H1 (cell line): ENCODE measurements at regions not wholly inside any gene's neighbourhood (a gene's known extent, or its start where the extent isn't known, plus 50 kb on each side); places are given as distances from the start of the nearest gene placed in this dataset.

Experiments used
- CTCF ChIA-PET: fragments of 300-600 bp; sonication (Branson Sonifier 250); formaldehyde crosslinking; loops from one replicate; lab custom pipeline; 2021; ENCODE audit not compliant: partially characterized antibody; lab: Charles Lee
- POLR2A ChIA-PET: fragments of 300-600 bp; sonication (Branson Sonifier 250); formaldehyde crosslinking; loops from one replicate; lab custom pipeline; 2021; ENCODE audit warnings: inconsistent platforms; ENCODE audit not compliant: partially characterized antibody; lab: Charles Lee
- DNase-seq, 2 experiments: peaks; one replicate each; pipeline versions ENCODE4 v3.0.0 to v3.0.0-alpha.2; 2010 to 2022; ENCODE audit warnings: low spot score in 2 of 2, low read depth in 1 of 2, mixed read lengths in 1 of 2
- FAIRE-seq: peaks from 2 replicates; lab custom pipeline; 2011; peaks lifted over from hg19 to GRCh38; lab: Jason Lieb, UNC
- H2AFZ ChIP-seq: 2 replicates; pipeline ENCODE4 v1.8.1; 2012; ENCODE audit warnings: low read length, inconsistent platforms
- H2AK5ac ChIP-seq: 2 replicates; pipeline ENCODE4 v1.6.1; 2013; ENCODE audit warnings: low read depth, low read length
- H2BK120ac ChIP-seq: replicated peaks from 2 replicates; pipeline ENCODE3; 2013; ENCODE audit warnings: low read depth, low read length, inconsistent platforms
- H2BK12ac ChIP-seq: 2 replicates; pipeline ENCODE4 v1.6.1; 2013; ENCODE audit warnings: low read depth, low read length
- H2BK15ac ChIP-seq: 2 replicates; pipeline ENCODE4 v1.6.1; 2013; ENCODE audit warnings: low read length
- H2BK20ac ChIP-seq: 2 replicates; pipeline ENCODE4 v1.6.1; 2013; ENCODE audit warnings: low read length
- H2BK5ac ChIP-seq: 2 replicates; pipeline ENCODE4 v1.6.1; 2013; ENCODE audit warnings: low read depth, low read length
- H3K14ac ChIP-seq: 2 replicates; pipeline ENCODE4 v1.6.1; 2013; ENCODE audit warnings: inconsistent platforms; ENCODE audit not compliant: insufficient read length
- H3K18ac ChIP-seq: 2 replicates; pipeline ENCODE4 v1.6.1; 2013; ENCODE audit warnings: low read length; ENCODE audit errors: extremely low read depth
- H3K23ac ChIP-seq: 2 replicates; pipeline ENCODE4 v1.6.1; 2013; ENCODE audit warnings: inconsistent platforms; ENCODE audit not compliant: insufficient read length
- H3K23me2 ChIP-seq: 2 replicates; pipeline ENCODE4 v1.6.1; 2013; ENCODE audit warnings: low read depth, low read length
- H3K27ac ChIP-seq: 2 replicates; pipeline ENCODE4 v1.6.1; 2011; ENCODE audit warnings: low read depth, low read length, inconsistent platforms
- H3K27me3 ChIP-seq, 4 experiments: replicated peaks in 1 of 4; 1 replicate in 1 of 4; 2 replicates in 3 of 4; pipeline versions ENCODE4 v1.6.1 to v1.8.1; 2011 to 2013; ENCODE audit warnings: low read length in 3 of 4, mild to moderate bottlenecking in 3 of 4, inconsistent platforms in 2 of 4, mixed read lengths in 2 of 4, moderate library complexity in 1 of 4; ENCODE audit not compliant: control insufficient read depth in 3 of 4, insufficient read depth in 3 of 4; ENCODE audit errors: extremely low read depth in 1 of 4
- H3K36me3 ChIP-seq, 4 experiments: 2 replicates each; pipeline versions ENCODE4 v1.6.1 to v1.8.1; 2011 to 2013; ENCODE audit warnings: mild to moderate bottlenecking in 4 of 4, low read length in 3 of 4, moderate library complexity in 2 of 4, control low read depth in 1 of 4, inconsistent platforms in 1 of 4; ENCODE audit not compliant: insufficient read depth in 4 of 4, control insufficient read depth in 2 of 4
- H3K4ac ChIP-seq: replicated peaks from 2 replicates; pipeline ENCODE3; 2013; ENCODE audit warnings: low read length, low read depth, mixed read lengths, inconsistent platforms; ENCODE audit not compliant: insufficient read length
- H3K4me1 ChIP-seq, 4 experiments: replicated peaks in 1 of 4; 1 replicate in 1 of 4; 2 replicates in 3 of 4; pipeline versions ENCODE4 v1.6.1 to v1.8.1; 2011 to 2013; ENCODE audit warnings: low read length in 3 of 4, inconsistent platforms in 2 of 4, mixed read lengths in 1 of 4; ENCODE audit not compliant: insufficient read depth in 4 of 4, control insufficient read depth in 3 of 4
- H3K4me2 ChIP-seq, 2 experiments: 2 replicates each; pipeline versions ENCODE4 v1.6.1 to v1.8.1; 2011 to 2013; ENCODE audit warnings: low read depth in 2 of 2, low read length in 2 of 2, control low read depth in 1 of 2, inconsistent platforms in 1 of 2, mild to moderate bottlenecking in 1 of 2; ENCODE audit not compliant: insufficient read depth in 1 of 2
- H3K4me3 ChIP-seq, 4 experiments: fragments of 200-600, 300-600 bp in 1 of 4; sonication (generic), shearing (Covaris generic), sonication (Bioruptor Twin) in 1 of 4; 2 replicates each; pipeline versions ENCODE4 v1.5.1 to v1.8.1; 2011 to 2016; ENCODE audit warnings: low read length in 4 of 4, low read depth in 3 of 4, control low read depth in 2 of 4, inconsistent platforms in 2 of 4, mild to moderate bottlenecking in 2 of 4, mixed read lengths in 1 of 4, moderate library complexity in 1 of 4; ENCODE audit not compliant: insufficient read depth in 2 of 4; ENCODE audit errors: extremely low read depth in 1 of 4
- H3K56ac ChIP-seq: replicated peaks from 2 replicates; pipeline ENCODE3; 2013; ENCODE audit warnings: low read depth, mild to moderate bottlenecking, mixed read lengths, low read length, inconsistent platforms; ENCODE audit not compliant: insufficient read length
- H3K79me1 ChIP-seq: 2 replicates; pipeline ENCODE4 v1.6.1; 2013; ENCODE audit warnings: low read depth, low read length, control low read depth
- H3K79me2 ChIP-seq, 2 experiments: 2 replicates each; pipeline versions ENCODE4 v1.6.1 to v1.8.1; 2012 to 2013; ENCODE audit warnings: low read length in 2 of 2, mild to moderate bottlenecking in 2 of 2, inconsistent platforms in 1 of 2; ENCODE audit not compliant: insufficient read depth in 2 of 2, control insufficient read depth in 1 of 2
- H3K9ac ChIP-seq, 4 experiments: replicated peaks in 1 of 4; 1 replicate in 1 of 4; 2 replicates in 3 of 4; pipeline versions ENCODE4 v1.6.1 to v1.8.1; 2011 to 2013; ENCODE audit warnings: low read depth in 3 of 4, low read length in 3 of 4, control low read depth in 2 of 4, mild to moderate bottlenecking in 2 of 4, moderate library complexity in 2 of 4, inconsistent platforms in 1 of 4; ENCODE audit errors: extremely low read depth in 1 of 4
- H3K9me3 ChIP-seq, 2 experiments: 2 replicates each; pipeline versions ENCODE4 v1.6.1 to v1.8.1; 2012 to 2013; ENCODE audit warnings: mild to moderate bottlenecking in 2 of 2, moderate library complexity in 2 of 2, control low read depth in 1 of 2, inconsistent platforms in 1 of 2, low read depth in 1 of 2, low read length in 1 of 2, mixed read lengths in 1 of 2; ENCODE audit not compliant: insufficient read depth in 2 of 2
- H4K20me1 ChIP-seq, 2 experiments: replicated peaks in 1 of 2; 2 replicates each; pipeline versions ENCODE3 to v1.8.1; 2011 to 2013; ENCODE audit warnings: inconsistent platforms in 2 of 2, low read length in 2 of 2, mild to moderate bottlenecking in 1 of 2; ENCODE audit not compliant: insufficient read depth in 2 of 2, control insufficient read depth in 1 of 2
- H4K5ac ChIP-seq: 2 replicates; pipeline ENCODE4 v1.6.1; 2013; ENCODE audit warnings: low read length, low read depth, mixed read lengths, inconsistent platforms; ENCODE audit not compliant: insufficient read length
- H4K8ac ChIP-seq: 2 replicates; pipeline ENCODE4 v1.8.0; 2013; ENCODE audit warnings: mild to moderate bottlenecking, moderate library complexity, low read length, inconsistent platforms; ENCODE audit not compliant: insufficient read depth; ENCODE audit errors: extremely low read depth
- H4K91ac ChIP-seq: replicated peaks from 2 replicates; pipeline ENCODE3; 2013; ENCODE audit warnings: low read length, mixed read lengths, inconsistent platforms; ENCODE audit not compliant: insufficient read length
- ATF3 ChIP-seq: IDR thresholded peaks from 2 replicates; pipeline ENCODE4 v1.6.1; 2011; ENCODE audit warnings: low read depth, mild to moderate bottlenecking, low read length; ENCODE audit not compliant: insufficient read depth
- CBX8 ChIP-seq: fragments of 300-800, 300-1000 bp; sonication (generic); IDR thresholded peaks from 2 replicates; pipeline ENCODE4 v1.7.1; 2016; ENCODE audit warnings: low read depth, low read length, borderline replicate concordance
- CEBPB ChIP-seq: IDR thresholded peaks from 2 replicates; pipeline ENCODE4 v1.6.1; 2012; ENCODE audit warnings: low read depth, low read length
- FOSL1 ChIP-seq: IDR thresholded peaks from 2 replicates; pipeline ENCODE4 v1.6.1; 2011; ENCODE audit warnings: mild to moderate bottlenecking, low read depth, low read length, moderate library complexity; ENCODE audit not compliant: insufficient read depth
- HDAC2 ChIP-seq, 2 experiments: fragments of 300-600 bp in 1 of 2; sonication (generic) in 1 of 2; IDR thresholded peaks; 2 replicates each; pipeline ENCODE4 v1.6.1; 2011 to 2012; ENCODE audit warnings: low read depth in 2 of 2, low read length in 2 of 2, mild to moderate bottlenecking in 2 of 2, moderate library complexity in 2 of 2, borderline replicate concordance in 1 of 2, inconsistent platforms in 1 of 2
- JUN ChIP-seq: IDR thresholded peaks from 2 replicates; pipeline ENCODE4 v1.6.1; 2011; ENCODE audit warnings: low read depth, mild to moderate bottlenecking, improper control_type of control experiment, low read length
- NANOG ChIP-seq: IDR thresholded peaks from 2 replicates; pipeline ENCODE4 v1.6.1; 2011; ENCODE audit warnings: low read length, low read depth, mild to moderate bottlenecking, inconsistent platforms; ENCODE audit not compliant: insufficient read depth, poor library complexity, severe bottlenecking
- POLR2A ChIP-seq, 2 experiments: IDR thresholded peaks; 1 replicate in 1 of 2; 2 replicates in 1 of 2; pipeline ENCODE4 v1.6.1; 2011; ENCODE audit warnings: low read depth in 2 of 2, low read length in 2 of 2, mild to moderate bottlenecking in 2 of 2; ENCODE audit errors: control extremely low read depth in 1 of 2
- POU5F1 ChIP-seq: IDR thresholded peaks from 2 replicates; pipeline ENCODE4 v1.6.1; 2011; ENCODE audit warnings: low read depth, mild to moderate bottlenecking, low read length, moderate library complexity
- RFX5 ChIP-seq: IDR thresholded peaks from 2 replicates; pipeline ENCODE4 v1.6.1; 2011; ENCODE audit warnings: low read depth, low read length, improper control_type of control experiment, borderline replicate concordance
- RNF2 ChIP-seq: fragments of 200-900, 300-1000 bp; sonication (generic); IDR thresholded peaks from 2 replicates; pipeline ENCODE4 v1.7.1; 2016; ENCODE audit warnings: borderline replicate concordance, low read depth, mild to moderate bottlenecking, antibody characterized with exemption, low read length; ENCODE audit not compliant: poor library complexity, severe bottlenecking; ENCODE audit errors: missing control alignments
- SP4 ChIP-seq: IDR thresholded peaks from 2 replicates; pipeline ENCODE4 v1.6.1; 2012; ENCODE audit warnings: low read length, inconsistent platforms
- SUZ12 ChIP-seq: fragments of 200-600 bp; sonication (generic); IDR thresholded peaks from 2 replicates; pipeline ENCODE4 v1.6.1; 2012; ENCODE audit warnings: mild to moderate bottlenecking, inconsistent platforms, low read length, moderate library complexity, mixed read lengths
- TBP ChIP-seq: IDR thresholded peaks from 2 replicates; pipeline ENCODE4 v1.6.1; 2011; ENCODE audit warnings: low read depth, low read length, improper control_type of control experiment
- WGBS, 2 experiments: shearing (Covaris generic) in 1 of 2; methylation state at CpG; one replicate each; pipeline versions ENCODE4 v1.1.6 to v1.1.7; 2013 to 2015; ENCODE audit warnings: low lambda C conversion rate in 2 of 2, mixed read lengths in 2 of 2, inconsistent platforms in 1 of 2, low coverage in 1 of 2, missing lambda C conversion rate in 1 of 2; ENCODE audit not compliant: insufficient replicate concordance in 2 of 2, insufficient coverage in 1 of 2, insufficient read length in 1 of 2; ENCODE audit errors: extremely low coverage in 1 of 2, missing lambda C conversion rate in 1 of 2; 5-methylcytosine and 5-hydroxymethylcytosine counted together

GRCh38 chr4:112942997-112943396 is 106.5 kb upstream of the ANK2 start:
- ChIA-PET POLR2A (interaction anchor here (0.9 kb wide), 1 partner anchor 168 kb away, joined by 3 read pairs; no protein-coding TSS in a partner anchor), CTCF (interaction anchor here (0.6 to 6.2 kb wide), 10 partner anchors 9 to 280 kb away, joined by 3 to 93 read pairs (median 3); no protein-coding TSS in a partner anchor)
- Histone ChIP-seq H3K36me3 (no peaks in the 10 kb centered on the region), H2BK5ac (no peak overlapping the region), H3K14ac (no peak overlapping the region), H4K5ac (no peak overlapping the region), H3K27me3 (no peaks in the 10 kb centered on the region), H3K18ac (no peak overlapping the region), H3K23me2 (no peaks in the 10 kb centered on the region), H3K23ac (no peak overlapping the region), H4K20me1 (no peaks in the 10 kb centered on the region), H2AFZ (no peak overlapping the region), H3K4me2 (no peak overlapping the region), H3K79me1 (no peaks in the 10 kb centered on the region; the same call in 1 of the 2 replicates), H2BK15ac (no peak overlapping the region), H4K91ac (no peak overlapping the region), H2BK20ac (no peak overlapping the region), H3K56ac (no peak overlapping the region), H2BK120ac (no peak overlapping the region), H3K4ac (no peak overlapping the region), H2AK5ac (no peak overlapping the region), H2BK12ac (no peak overlapping the region), H3K79me2 (no peaks in the 10 kb centered on the region), H3K9me3 (no peaks in the 10 kb centered on the region), H3K9ac (no peak overlapping the region), H4K8ac (no peak overlapping the region), H3K4me3 (no peak overlapping the region), H3K4me1 (no peaks in the 10 kb centered on the region), H3K27ac (no peak overlapping the region)
- WGBS, 2 experiments, result 85% methylated on average over 2 of the region's 2 CpGs; no CpG with 5 or more reads in 1 of the 2 experiments
- no peak for DNase-seq
- no peak for FAIRE-seq
- no peak for TF ChIP-seq POU5F1
- no peak for TF ChIP-seq RNF2
- TF ChIP-seq HDAC2 (IDR thresholded peaks at IDR 0.05; ENCODE audit: borderline replicate concordance in 1 of 2, low read depth in 2 of 2, low read length in 2 of 2), result no peak
- no peak for TF ChIP-seq POLR2A (IDR thresholded peaks at IDR 0.05; ENCODE audit: control extremely low read depth in 1 of 2, low read depth in 2 of 2, low read length in 2 of 2)
- TF ChIP-seq RFX5, result no peak
- no peak for TF ChIP-seq SUZ12
- TF ChIP-seq TBP, result no peak
- TF ChIP-seq CEBPB, result no peak
- TF ChIP-seq FOSL1, result no peak
- no peak for TF ChIP-seq ATF3
- no peak for TF ChIP-seq JUN
- TF ChIP-seq CBX8, result no peak
- no peak for TF ChIP-seq NANOG
- TF ChIP-seq SP4, result no peak
